ENCODE measurements at regions not wholly inside any gene's neighbourhood (a gene's known extent, or its start where the extent isn't known, plus 50 kb on each side); places are given as distances from the start of the nearest gene placed in this dataset.
A peak's percentile ranks its signal among the peaks of the same experiment; 100 is the strongest.
"Not testable (repeated sequence)": the region's sequence is repeated elsewhere in the genome, so short reads cannot be mapped to it uniquely, and the experiment has no call there.

- no peak for TF ChIP-seq CTCF (IDR thresholded peaks at IDR 0.05; ENCODE audit: extremely low read depth, low read depth, low read length)
- Histone ChIP-seq H3K36me3 (ENCODE audit: insufficient read depth, low read length) (no peaks in the 10 kb centered on the region), H3K4me2 (ENCODE audit: insufficient read depth, low read length) (no peak overlapping the region), H3K27me3 (ENCODE audit: insufficient read depth, low read length) (no peaks in the 10 kb centered on the region), H3K4me1 (ENCODE audit: insufficient read depth, low read length) (no peaks in the 10 kb centered on the region), H3K4me3 (ENCODE audit: insufficient read depth, low read length) (no peak overlapping the region), H3K27ac (ENCODE audit: low read depth, low read length) (no peak overlapping the region), H3K79me2 (ENCODE audit: insufficient read depth, low read length) (no peaks in the 10 kb centered on the region), H3K9me3 (ENCODE audit: low read depth, low read length) (no peaks in the 10 kb centered on the region), H4K20me1 (ENCODE audit: insufficient read depth, low read length) (no peaks in the 10 kb centered on the region), H2AFZ (ENCODE audit: low read length) (no peak overlapping the region)
- DNase-seq (ENCODE audit: insufficient read length, low spot score, missing footprints), result no peak
These were observed 200.2 kb downstream of the ENC1 start for GRCh38 chr5:74440341-74440740.

GRCh38 chr5:74437870-74438269 lies 202.7 kb downstream of the ENC1 start:
- not testable (repeated sequence) for H3K4me3 ChIP-seq (ENCODE audit: insufficient read depth, low read length); H3K27ac ChIP-seq (ENCODE audit: low read depth, low read length); H2AFZ ChIP-seq (ENCODE audit: low read length); H3K27me3 ChIP-seq (ENCODE audit: insufficient read depth, low read length); H3K79me2 ChIP-seq (ENCODE audit: insufficient read depth, low read length); H3K36me3 ChIP-seq (ENCODE audit: insufficient read depth, low read length); H3K9me3 ChIP-seq (ENCODE audit: low read depth, low read length); H4K20me1 ChIP-seq (ENCODE audit: insufficient read depth, low read length); H3K4me2 ChIP-seq (ENCODE audit: insufficient read depth, low read length); DNase-seq (ENCODE audit: insufficient read length, low spot score, missing footprints); H3K4me1 ChIP-seq (ENCODE audit: insufficient read depth, low read length)

DNA sequence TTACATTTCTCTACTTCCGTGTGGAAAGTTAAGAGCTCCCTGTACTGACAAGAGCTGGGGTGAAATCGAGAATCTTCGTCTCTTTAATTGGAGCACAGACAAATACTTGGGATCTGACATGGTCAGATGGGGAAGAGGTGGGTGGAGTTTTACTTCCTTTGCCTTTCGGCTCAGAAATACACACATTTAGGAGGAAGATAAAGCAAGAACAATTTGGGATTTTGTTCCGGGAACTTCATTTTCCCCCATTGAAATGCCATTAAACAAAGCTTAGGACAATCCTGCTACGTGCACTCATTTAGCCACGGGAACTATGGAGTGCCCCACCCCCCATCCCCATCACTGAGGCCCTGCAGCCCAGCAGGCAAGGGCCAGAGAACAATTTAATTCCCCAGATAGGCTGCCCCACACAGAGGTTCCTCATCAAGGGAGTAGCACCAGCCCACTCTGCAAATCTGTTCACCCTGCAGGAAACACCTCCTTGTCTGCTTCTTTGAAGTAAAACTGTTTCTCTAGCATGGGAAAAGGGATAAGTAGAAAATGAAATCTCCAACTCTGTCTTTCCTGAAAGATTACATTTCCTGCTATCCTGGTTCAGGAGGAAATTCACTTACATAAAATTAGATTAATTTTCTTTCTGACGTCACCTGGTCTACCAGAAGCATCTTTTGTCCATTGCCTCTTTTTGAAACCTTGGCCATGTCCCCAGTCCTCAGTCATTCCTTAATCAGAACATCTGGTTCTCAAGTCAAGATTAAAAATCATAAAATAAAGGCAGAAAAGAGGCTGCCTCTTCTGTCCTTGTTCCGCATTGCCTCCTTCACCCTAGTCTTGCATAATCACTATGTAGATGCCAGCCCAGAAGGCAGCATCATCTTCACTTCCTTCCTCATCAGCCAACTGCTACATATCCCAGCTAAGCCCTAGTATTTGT lies 206.4 kb downstream of the ENC1 start:
- Histone ChIP-seq H3K27ac (ENCODE audit: low read depth, low read length) (no peak overlapping the region), H3K4me3 (ENCODE audit: insufficient read depth, low read length) (peak overlapping the region; percentile 30)
- no peak for DNase-seq (ENCODE audit: insufficient read length, low spot score, missing footprints)

GRCh38 chr5:74433255-74433895 lies 207.2 kb downstream of the ENC1 start:
- Histone ChIP-seq H3K4me3 (ENCODE audit: insufficient read depth, low read length) (peak overlapping the region; percentile 30), H4K20me1 (ENCODE audit: insufficient read depth, low read length) (no peaks in the 10 kb centered on the region), H3K4me1 (ENCODE audit: insufficient read depth, low read length) (peaks cover 6% of the 10 kb centered on the region), H3K27ac (ENCODE audit: low read depth, low read length) (no peak overlapping the region), H3K79me2 (ENCODE audit: insufficient read depth, low read length) (no peaks in the 10 kb centered on the region), H2AFZ (ENCODE audit: low read length) (peak overlapping the region; percentile 76), H3K9me3 (ENCODE audit: low read depth, low read length) (no peaks in the 10 kb centered on the region), H3K4me2 (ENCODE audit: insufficient read depth, low read length) (peak overlapping the region; percentile 50), H3K27me3 (ENCODE audit: insufficient read depth, low read length) (no peaks in the 10 kb centered on the region), H3K36me3 (ENCODE audit: insufficient read depth, low read length) (no peaks in the 10 kb centered on the region)
- DNase-seq (ENCODE audit: insufficient read length, low spot score, missing footprints), result no peak
- no peak for TF ChIP-seq CTCF (IDR thresholded peaks at IDR 0.05; ENCODE audit: extremely low read depth, low read depth, low read length)

More for the DNA sequence above, 206.4 kb downstream of the ENC1 start:
- Histone ChIP-seq H3K4me2 (ENCODE audit: insufficient read depth, low read length) (peak overlapping the region; percentile 50), H4K20me1 (ENCODE audit: insufficient read depth, low read length) (no peaks in the 10 kb centered on the region), H3K9me3 (ENCODE audit: low read depth, low read length) (no peaks in the 10 kb centered on the region), H3K79me2 (ENCODE audit: insufficient read depth, low read length) (no peaks in the 10 kb centered on the region), H2AFZ (ENCODE audit: low read length) (peak overlapping the region; percentile 42), H3K4me1 (ENCODE audit: insufficient read depth, low read length) (peaks cover 6% of the 10 kb centered on the region), H3K36me3 (ENCODE audit: insufficient read depth, low read length) (no peaks in the 10 kb centered on the region), H3K27me3 (ENCODE audit: insufficient read depth, low read length) (no peaks in the 10 kb centered on the region)
- TF ChIP-seq CTCF (IDR thresholded peaks at IDR 0.05; ENCODE audit: extremely low read depth, low read depth, low read length), result no peak
